Mammary epithelial cell (primary cell): ENCODE measurements at regions not wholly inside any gene's neighbourhood (a gene's known extent, or its start where the extent isn't known, plus 50 kb on each side); places are given as distances from the start of the nearest gene placed in this dataset.

Source experiments
- EZH2 ChIP-seq: IDR thresholded peaks from 2 replicates; pipeline ENCODE4 v1.6.1; 2012; ENCODE audit warnings: low read length, inconsistent platforms, borderline replicate concordance
- TF ChIP-seq, protein P1 (sequence below), 2 donors: IDR thresholded peaks in 1 of 2; conservative IDR thresholded peaks in 1 of 2; 2 replicates each; pipeline ENCODE4 v1.5.1; 2011 to 2012; ENCODE audit warnings: inconsistent platforms in 2 of 2, low read length in 2 of 2, mild to moderate bottlenecking in 2 of 2, control low read depth in 1 of 2, low read depth in 1 of 2; ENCODE audit not compliant: insufficient read depth in 1 of 2; ENCODE audit errors: extremely low read depth in 1 of 2

GRCh38 chr7:80002865-80003264 lies 131.8 kb upstream of the GNAI1 start:
- TF ChIP-seq, protein P1, sequence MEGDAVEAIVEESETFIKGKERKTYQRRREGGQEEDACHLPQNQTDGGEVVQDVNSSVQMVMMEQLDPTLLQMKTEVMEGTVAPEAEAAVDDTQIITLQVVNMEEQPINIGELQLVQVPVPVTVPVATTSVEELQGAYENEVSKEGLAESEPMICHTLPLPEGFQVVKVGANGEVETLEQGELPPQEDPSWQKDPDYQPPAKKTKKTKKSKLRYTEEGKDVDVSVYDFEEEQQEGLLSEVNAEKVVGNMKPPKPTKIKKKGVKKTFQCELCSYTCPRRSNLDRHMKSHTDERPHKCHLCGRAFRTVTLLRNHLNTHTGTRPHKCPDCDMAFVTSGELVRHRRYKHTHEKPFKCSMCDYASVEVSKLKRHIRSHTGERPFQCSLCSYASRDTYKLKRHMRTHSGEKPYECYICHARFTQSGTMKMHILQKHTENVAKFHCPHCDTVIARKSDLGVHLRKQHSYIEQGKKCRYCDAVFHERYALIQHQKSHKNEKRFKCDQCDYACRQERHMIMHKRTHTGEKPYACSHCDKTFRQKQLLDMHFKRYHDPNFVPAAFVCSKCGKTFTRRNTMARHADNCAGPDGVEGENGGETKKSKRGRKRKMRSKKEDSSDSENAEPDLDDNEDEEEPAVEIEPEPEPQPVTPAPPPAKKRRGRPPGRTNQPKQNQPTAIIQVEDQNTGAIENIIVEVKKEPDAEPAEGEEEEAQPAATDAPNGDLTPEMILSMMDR (conservative IDR thresholded peaks at IDR 0.05 in 1 of 2, IDR thresholded peaks at IDR 0.05 in 1 of 2; ENCODE audit: extremely low read depth in 1 of 2, insufficient read depth in 1 of 2, low read depth in 1 of 2, low read length in 2 of 2), result no peak
- no peak for TF ChIP-seq EZH2
